GM23338 (cell line): ENCODE measurements at regions not wholly inside any gene's neighbourhood (a gene's known extent, or its start where the extent isn't known, plus 50 kb on each side); places are given as distances from the start of the nearest gene placed in this dataset.

Experiments
- ATAC-seq: fragments of 200-7000 bp; cut with Tn5 transposase; 3 replicates; pipeline ENCODE4 v1.9.1; 2020
- DNase-seq: peaks from one replicate; pipeline ENCODE4 v3.0.0-alpha.2; 2015; ENCODE audit warnings: low spot score
- H2AFZ ChIP-seq: fragments of 200-600 bp; sonication (generic); 2 replicates; pipeline ENCODE4 v1.8.0; 2016; ENCODE audit warnings: antibody characterized with exemption, mild to moderate bottlenecking, moderate library complexity
- H3F3A ChIP-seq: fragments of 200-600 bp; sonication (generic); replicated peaks from 2 replicates; pipeline ENCODE4 v1.8.0; 2017; ENCODE audit warnings: antibody characterized with exemption, mixed run types, low read depth
- H3K27ac ChIP-seq: fragments of 200-600 bp; sonication (generic); 2 replicates; pipeline ENCODE4 v1.6.1; 2016; ENCODE audit warnings: low read depth
- H3K27me3 ChIP-seq: fragments of 200-600 bp; sonication (generic); 2 replicates; pipeline ENCODE4 v1.8.0; 2016; ENCODE audit warnings: mild to moderate bottlenecking, mixed run types, moderate library complexity; ENCODE audit not compliant: insufficient read depth
- H3K36me3 ChIP-seq: fragments of 200-600 bp; sonication (generic); 2 replicates; pipeline ENCODE4 v1.8.0; 2016; ENCODE audit warnings: mild to moderate bottlenecking; ENCODE audit not compliant: insufficient read depth
- H3K4me1 ChIP-seq: fragments of 200-600 bp; sonication (generic); 2 replicates; pipeline ENCODE4 v1.8.0; 2016; ENCODE audit warnings: mild to moderate bottlenecking, moderate library complexity; ENCODE audit not compliant: insufficient read depth
- H3K4me2 ChIP-seq: fragments of 200-600 bp; sonication (generic); 2 replicates; pipeline ENCODE4 v1.7.1; 2017; ENCODE audit warnings: mixed run types
- H3K4me3 ChIP-seq: fragments of 200-600 bp; sonication (generic); 2 replicates; pipeline ENCODE4 v1.6.1; 2016; ENCODE audit warnings: mixed run types
- H3K79me2 ChIP-seq: fragments of 200-600 bp; sonication (generic); replicated peaks from 2 replicates; pipeline ENCODE4 v1.8.0; 2017; ENCODE audit warnings: mild to moderate bottlenecking; ENCODE audit not compliant: insufficient read depth
- H3K9me2 ChIP-seq: fragments of 200-600 bp; sonication (generic); 2 replicates; pipeline ENCODE4 v1.8.0; 2017; ENCODE audit not compliant: insufficient read depth
- H4K20me1 ChIP-seq: fragments of 200-600 bp; sonication (generic); replicated peaks from 2 replicates; pipeline ENCODE4 v1.8.0; 2017; ENCODE audit warnings: mild to moderate bottlenecking; ENCODE audit not compliant: insufficient read depth
- H3K27ac Mint-ChIP-seq: 2 replicates; pipeline ENCODE4 v1.8.0; 2020; ENCODE audit warnings: inconsistent platforms, mild to moderate bottlenecking, moderate library complexity, mixed read lengths
- H3K27me3 Mint-ChIP-seq: 3 replicates; pipeline ENCODE4 v1.8.0; 2022; ENCODE audit warnings: low read depth, mild to moderate bottlenecking, moderate library complexity, mixed read lengths, inconsistent platforms; ENCODE audit not compliant: insufficient read depth, poor library complexity
- H3K36me3 Mint-ChIP-seq: 3 replicates; pipeline ENCODE4 v1.8.0; 2021; ENCODE audit warnings: low read depth, mild to moderate bottlenecking, inconsistent platforms, moderate library complexity, mixed read lengths
- H3K4me1 Mint-ChIP-seq: 3 replicates; pipeline ENCODE4 v1.8.0; 2020; ENCODE audit warnings: mild to moderate bottlenecking, inconsistent platforms, mixed read lengths
- H3K4me3 Mint-ChIP-seq: 3 replicates; pipeline ENCODE4 v1.8.0; 2021; ENCODE audit warnings: moderate library complexity, mild to moderate bottlenecking, inconsistent platforms, mixed read lengths
- H3K9me3 Mint-ChIP-seq: 3 replicates; pipeline ENCODE4 v1.8.0; 2020; ENCODE audit warnings: moderate library complexity, mild to moderate bottlenecking, inconsistent platforms, mixed read lengths
- CTCF ChIP-seq, 2 experiments: fragments of 200-600 bp in 1 of 2; sonication (generic) in 1 of 2; conservative IDR thresholded peaks; 2 replicates each; pipeline versions ENCODE4 v1.5.1 to v1.6.1; 2016 to 2017; ENCODE audit warnings: antibody characterized with exemption in 2 of 2, low read depth in 2 of 2, mild to moderate bottlenecking in 2 of 2, moderate library complexity in 1 of 2
- EZH2 ChIP-seq: fragments of 200-600 bp; sonication (generic); IDR thresholded peaks from one replicate; pipeline ENCODE4 v1.8.0; 2017; ENCODE audit warnings: antibody characterized with exemption, mild to moderate bottlenecking, low read depth; ENCODE audit not compliant: unreplicated experiment
- EZH2phosphoT487 ChIP-seq: fragments of 200-600 bp; sonication (generic); IDR thresholded peaks from one replicate; pipeline ENCODE4 v1.8.1; 2018; ENCODE audit warnings: antibody characterized with exemption; ENCODE audit not compliant: unreplicated experiment
- JUNB ChIP-seq: IDR thresholded peaks from one replicate; pipeline ENCODE4 v1.6.1; 2016; ENCODE audit warnings: antibody characterized with exemption; ENCODE audit not compliant: unreplicated experiment
- NANOG ChIP-seq: IDR thresholded peaks from 2 replicates; pipeline ENCODE4 v1.6.1; 2016; ENCODE audit warnings: antibody characterized with exemption, borderline replicate concordance
- POLR2AphosphoS5 ChIP-seq: IDR thresholded peaks from 2 replicates; pipeline ENCODE4 v1.6.1; 2016; ENCODE audit warnings: antibody characterized with exemption, low read depth
- STAT1 ChIP-seq: IDR thresholded peaks from one replicate; pipeline ENCODE4 v1.6.1; 2016; ENCODE audit warnings: antibody characterized with exemption; ENCODE audit not compliant: unreplicated experiment
- ZNF114 ChIP-seq: fragments of 250-450 bp; sonication (Bioruptor Pico); IDR thresholded peaks from 2 replicates; pipeline ENCODE4 v1.5.0; 2020; ENCODE audit warnings: mild to moderate bottlenecking, moderate library complexity

DNA sequence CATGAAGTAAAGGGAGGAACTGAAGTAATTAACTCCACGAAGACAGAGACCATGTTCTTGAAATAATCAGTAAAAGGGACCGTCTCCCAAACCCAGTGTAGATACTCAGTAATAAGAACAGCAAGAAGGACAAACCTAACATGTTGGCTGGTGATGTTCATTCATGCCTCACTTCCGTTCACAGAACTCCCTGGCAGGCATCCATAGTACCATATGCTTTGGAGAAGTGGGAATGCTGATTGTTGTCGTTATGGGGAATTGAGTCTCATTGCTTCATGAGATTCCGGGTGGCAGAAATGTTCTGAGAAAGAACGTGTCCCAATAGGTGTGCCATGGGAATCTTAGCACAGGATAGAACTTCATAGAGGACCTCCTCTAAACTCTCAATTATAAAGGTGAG is 452.3 kb downstream of the ZSWIM6 start (continued):
- TF ChIP-seq POLR2AphosphoS5 (no peak), JUNB (no peak), STAT1 (no peak), NANOG (no peak)

DNA sequence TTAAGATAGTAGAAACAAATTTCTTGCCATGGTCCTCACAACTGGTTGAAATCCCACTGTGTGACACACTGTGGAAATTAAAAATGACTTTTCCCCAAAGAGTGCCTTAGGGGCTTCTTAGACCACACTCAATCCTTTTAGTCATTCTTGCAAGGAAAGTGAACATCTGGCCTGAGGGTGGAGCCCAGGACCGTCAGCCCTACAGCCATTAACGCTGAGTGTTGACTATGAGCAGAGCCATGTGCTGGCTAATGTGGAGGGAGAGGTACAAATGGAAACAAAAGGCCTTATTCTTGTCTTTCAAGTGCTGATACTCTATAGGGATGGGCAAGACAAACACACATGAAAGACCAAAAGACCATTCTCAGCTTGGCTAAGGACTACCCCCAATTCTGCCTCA is 456.5 kb downstream of the ZSWIM6 start:
- H4K20me1 ChIP-seq, result no peaks in the 10 kb centered on the region
- ATAC-seq, result no peak
- H3K27ac ChIP-seq, result no peak overlapping the region
- Mint-ChIP-seq H3K27me3 (peaks cover under 1% of the 10 kb centered on the region), H3K4me3 (no peak overlapping the region), H3K36me3 (no peaks in the 10 kb centered on the region), H3K4me1 (peaks cover 4% of the 10 kb centered on the region; the same call in 2 of the 3 replicates), H3K9me3 (no peaks in the 10 kb centered on the region), H3K27ac (no peak overlapping the region)
- no peaks in the 10 kb centered on the region; the same call in 1 of the 2 replicates for H3K4me1 ChIP-seq
- H2AFZ ChIP-seq, result no peak overlapping the region
- peaks cover 11% of the 10 kb centered on the region; the same call in 1 of the 2 replicates for H3K9me2 ChIP-seq
- TF ChIP-seq POLR2AphosphoS5, result no peak
- no peak overlapping the region for H3K4me3 ChIP-seq
- no peaks in the 10 kb centered on the region for H3F3A ChIP-seq
- DNase-seq, result no peak
- H3K4me2 ChIP-seq, result no peak overlapping the region
- H3K79me2 ChIP-seq, result no peaks in the 10 kb centered on the region
- no peaks in the 10 kb centered on the region for H3K36me3 ChIP-seq
- H3K27me3 ChIP-seq, result no peaks in the 10 kb centered on the region

DNA sequence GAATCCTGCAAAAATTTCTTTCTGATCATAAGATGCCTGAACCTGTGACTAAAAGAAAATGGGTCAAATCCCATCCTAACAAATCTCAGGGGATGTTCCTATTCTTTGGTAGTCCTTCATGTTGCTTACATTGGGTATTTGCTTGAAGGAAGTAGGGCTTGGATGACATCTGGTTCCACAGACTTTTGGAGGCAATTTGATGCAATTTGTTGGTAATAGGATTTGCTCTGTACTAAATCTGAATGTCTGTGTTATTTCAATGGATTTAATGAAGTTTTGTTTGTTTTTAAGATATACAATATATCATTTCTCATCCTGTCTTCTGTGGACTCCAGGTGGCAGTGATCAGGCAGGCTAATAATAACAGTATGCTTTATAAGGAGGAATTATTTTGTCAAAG is 457.9 kb downstream of the ZSWIM6 start:
- Mint-ChIP-seq H3K36me3 (no peaks in the 10 kb centered on the region), H3K4me1 (no peaks in the 10 kb centered on the region), H3K27me3 (peaks cover 1% of the 10 kb centered on the region), H3K9me3 (no peaks in the 10 kb centered on the region), H3K4me3 (no peak overlapping the region), H3K27ac (no peak overlapping the region)
- Histone ChIP-seq H2AFZ (no peak overlapping the region), H3K36me3 (no peaks in the 10 kb centered on the region), H3K4me1 (no peaks in the 10 kb centered on the region), H3K79me2 (no peaks in the 10 kb centered on the region), H3K9me2 (peaks cover 11% of the 10 kb centered on the region; the same call in 1 of the 2 replicates), H3F3A (no peaks in the 10 kb centered on the region), H3K4me2 (no peak overlapping the region), H3K27me3 (no peaks in the 10 kb centered on the region), H3K4me3 (no peak overlapping the region), H4K20me1 (no peaks in the 10 kb centered on the region), H3K27ac (no peak overlapping the region)
- ATAC-seq, result no peak
- DNase-seq, result no peak
- TF ChIP-seq EZH2phosphoT487, result no peak
- no peak for TF ChIP-seq STAT1

DNA sequence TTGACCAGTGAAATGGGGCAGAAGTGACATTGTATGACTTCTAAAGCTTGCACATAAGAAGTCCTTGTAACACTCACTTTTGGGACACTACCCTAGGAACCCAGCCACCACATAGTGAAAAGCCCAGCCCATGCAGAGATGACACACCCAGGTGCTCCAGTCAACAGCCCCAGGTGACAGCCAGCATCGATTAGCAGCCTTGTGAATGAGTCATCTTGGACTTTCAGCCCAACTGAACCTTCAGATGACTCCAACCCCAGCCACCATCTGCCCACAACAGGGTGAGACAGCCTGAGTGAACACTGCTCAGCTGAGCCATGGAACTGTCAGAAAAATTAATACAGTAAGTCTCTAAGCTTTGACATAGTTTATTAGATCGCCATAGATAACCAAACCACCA is 458.6 kb downstream of the ZSWIM6 start:
- Mint-ChIP-seq H3K36me3 (no peaks in the 10 kb centered on the region), H3K9me3 (no peaks in the 10 kb centered on the region), H3K4me1 (no peaks in the 10 kb centered on the region), H3K27ac (no peak overlapping the region), H3K4me3 (no peak overlapping the region), H3K27me3 (peaks cover 1% of the 10 kb centered on the region)
- no peak for ATAC-seq
- Histone ChIP-seq H3K27ac (no peak overlapping the region), H3K27me3 (no peaks in the 10 kb centered on the region), H3K79me2 (no peaks in the 10 kb centered on the region), H3K9me2 (peaks cover 11% of the 10 kb centered on the region; the same call in 1 of the 2 replicates), H3F3A (no peaks in the 10 kb centered on the region), H3K4me3 (no peak overlapping the region), H4K20me1 (no peaks in the 10 kb centered on the region), H3K4me1 (no peaks in the 10 kb centered on the region), H2AFZ (no peak overlapping the region), H3K36me3 (no peaks in the 10 kb centered on the region), H3K4me2 (no peak overlapping the region)
- DNase-seq, result no peak
- TF ChIP-seq ZNF114 (CRISPR knock-in tag) (no peak), JUNB (no peak), STAT1 (no peak), EZH2 (no peak), CTCF (conservative IDR thresholded peaks at IDR 0.05; ENCODE audit: low read depth in 2 of 2) (no peak)
